ENCODE measurements at regions not wholly inside any gene's neighbourhood (a gene's known extent, or its start where the extent isn't known, plus 50 kb on each side); places are given as distances from the start of the nearest gene placed in this dataset.

- TF ChIP-seq PATZ1 (CRISPR knock-in tag; IDR thresholded peaks at IDR 0.05; ENCODE audit: borderline replicate concordance), result no peak
- TF ChIP-seq ZNF8 (CRISPR knock-in tag; IDR thresholded peaks at IDR 0.05), result no peak
- TF ChIP-seq ARNTL (CRISPR knock-in tag; IDR thresholded peaks at IDR 0.05; ENCODE audit: borderline replicate concordance, low read depth), result no peak
- TF ChIP-seq POU6F1 (CRISPR knock-in tag; IDR thresholded peaks at IDR 0.05; ENCODE audit: borderline replicate concordance, low read depth), result no peak
- TF ChIP-seq CREB5 (CRISPR knock-in tag; IDR thresholded peaks at IDR 0.05; ENCODE audit: low read depth), result no peak
- TF ChIP-seq ESRRG (CRISPR knock-in tag; IDR thresholded peaks at IDR 0.05), result no peak
- no peak for TF ChIP-seq ZC3H10 (CRISPR knock-in tag; IDR thresholded peaks at IDR 0.05)
- TF ChIP-seq TOX (CRISPR knock-in tag; IDR thresholded peaks at IDR 0.05; ENCODE audit: borderline replicate concordance), result no peak
Observed at GRCh38 chr16:88287219-88287618, 95.5 kb upstream of the ZNF469 start.
